Inferior parietal cortex (tissue), 1 donor: ENCODE measurements at regions not wholly inside any gene's neighbourhood (a gene's known extent, or its start where the extent isn't known, plus 50 kb on each side); places are given as distances from the start of the nearest gene placed in this dataset.
"Not testable (repeated sequence)": the region's sequence is repeated elsewhere in the genome, so short reads cannot be mapped to it uniquely, and the experiment has no call there.

Experiments
- DNase-seq: peaks from one replicate; pipeline ENCODE4 v3.0.0-alpha.2; 2016; ENCODE audit errors: extremely low spot score

- no peak for DNase-seq
These were observed 101.2 kb downstream of the NFKBIZ start for GRCh38 chr3:101950510-101950909.

GRCh38 chr3:101950985-101951733, 101.8 kb downstream of the NFKBIZ start:
- DNase-seq: no peak

GRCh38 chr3:101954361-101954760, 105.0 kb downstream of the NFKBIZ start:
- no peak for DNase-seq

GRCh38 chr3:101954936-101955335, 105.6 kb downstream of the NFKBIZ start:
- no peak for DNase-seq

GRCh38 chr3:101962055-101962454, 112.7 kb downstream of the NFKBIZ start:
- DNase-seq: no peak

- no peak for DNase-seq
These were observed 114.6 kb downstream of the NFKBIZ start for GRCh38 chr3:101963902-101964362.

GRCh38 chr3:101964861-101965260, 115.5 kb downstream of the NFKBIZ start:
- DNase-seq: no peak

- no peak for DNase-seq
These were observed 116.9 kb downstream of the NFKBIZ start for GRCh38 chr3:101966226-101966625.

GRCh38 chr3:101970212-101970611, 120.9 kb downstream of the NFKBIZ start:
- no peak for DNase-seq

- no peak for DNase-seq
These were observed 121.6 kb downstream of the NFKBIZ start for GRCh38 chr3:101970905-101971304.

GRCh38 chr3:101972430-101973162, 123.3 kb downstream of the NFKBIZ start:
- no peak for DNase-seq

- DNase-seq: no peak
These were observed 123.8 kb downstream of the NFKBIZ start for GRCh38 chr3:101973163-101973505.

- DNase-seq: not testable (repeated sequence)
These were observed 126.1 kb downstream of the NFKBIZ start for GRCh38 chr3:101975415-101975814.

- DNase-seq: no peak
These were observed 127.2 kb downstream of the NFKBIZ start for GRCh38 chr3:101976473-101976872.

- no peak for DNase-seq
These were observed 129.0 kb downstream of the NFKBIZ start for GRCh38 chr3:101978348-101978747.

GRCh38 chr3:101979033-101979432, 129.7 kb downstream of the NFKBIZ start:
- no peak for DNase-seq

GRCh38 chr3:101984356-101984755, 135.0 kb downstream of the NFKBIZ start:
- DNase-seq: no peak

GRCh38 chr3:101988596-101988995, 139.3 kb downstream of the NFKBIZ start:
- no peak for DNase-seq

- no peak for DNase-seq
These were observed 140.4 kb downstream of the NFKBIZ start for GRCh38 chr3:101989578-101990200.

- no peak for DNase-seq
These were observed 143.5 kb downstream of the NFKBIZ start for GRCh38 chr3:101992863-101993262.

GRCh38 chr3:101994386-101994785, 145.1 kb downstream of the NFKBIZ start:
- DNase-seq: no peak

- DNase-seq: no peak
These were observed 146.2 kb downstream of the NFKBIZ start for GRCh38 chr3:101995371-101996046.
